GM18498 (cell line): ENCODE measurements at regions not wholly inside any gene's neighbourhood (a gene's known extent, or its start where the extent isn't known, plus 50 kb on each side); places are given as distances from the start of the nearest gene placed in this dataset.
"Not testable (repeated sequence)": the region's sequence is repeated elsewhere in the genome, so short reads cannot be mapped to it uniquely, and the experiment has no call there.

ENCODE experiments used
- ATAC-seq: cut with Tn5 transposase; IDR thresholded peaks from one replicate; pipeline ENCODE4 v1.9.1; 2021; ENCODE audit warnings: mild to moderate bottlenecking, moderate library complexity; ENCODE audit not compliant: unreplicated experiment

GRCh38 chr9:85487872-85488271, 253.9 kb downstream of the AGTPBP1 start:
- ATAC-seq = no peak

- ATAC-seq = no peak
Measured at GRCh38 chr9:85484235-85484634, 257.5 kb downstream of the AGTPBP1 start.

- no peak for ATAC-seq
Measured at GRCh38 chr9:85483208-85483607, 258.5 kb downstream of the AGTPBP1 start.

GRCh38 chr9:85479305-85479704, 262.4 kb downstream of the AGTPBP1 start:
- no peak for ATAC-seq

GRCh38 chr9:85478847-85479246, 262.9 kb downstream of the AGTPBP1 start:
- ATAC-seq = no peak

- ATAC-seq = not testable (repeated sequence)
Measured at GRCh38 chr9:85474896-85475295, 266.9 kb downstream of the AGTPBP1 start.

GRCh38 chr9:85471791-85472190, 270.0 kb downstream of the AGTPBP1 start:
- ATAC-seq = no peak

- no peak for ATAC-seq
Measured at GRCh38 chr9:85469041-85469440, 272.7 kb downstream of the AGTPBP1 start.

GRCh38 chr9:85466834-85467233, 274.9 kb downstream of the AGTPBP1 start:
- ATAC-seq = no peak

GRCh38 chr9:85458114-85458864, 283.5 kb downstream of the AGTPBP1 start:
- ATAC-seq = not testable (repeated sequence)

GRCh38 chr9:85453850-85454249, 287.9 kb downstream of the AGTPBP1 start:
- no peak for ATAC-seq

GRCh38 chr9:85452841-85453240, 288.9 kb downstream of the AGTPBP1 start:
- ATAC-seq = no peak

- no peak for ATAC-seq
Measured at GRCh38 chr9:85451680-85452079, 290.1 kb downstream of the AGTPBP1 start.

GRCh38 chr9:85445887-85446286, 295.9 kb downstream of the AGTPBP1 start:
- no peak for ATAC-seq

GRCh38 chr9:85444243-85444642, 297.5 kb downstream of the AGTPBP1 start:
- no peak for ATAC-seq

GRCh38 chr9:85443190-85443598, 298.6 kb downstream of the AGTPBP1 start:
- ATAC-seq = no peak

- ATAC-seq = no peak
Measured at GRCh38 chr9:85439791-85440190, 302.0 kb downstream of the AGTPBP1 start.

GRCh38 chr9:85433956-85434355, 307.8 kb downstream of the AGTPBP1 start:
- not testable (repeated sequence) for ATAC-seq

- ATAC-seq = not testable (repeated sequence)
Measured at GRCh38 chr9:85433551-85433950, 308.2 kb downstream of the AGTPBP1 start.

GRCh38 chr9:85433046-85433445, 308.7 kb downstream of the AGTPBP1 start:
- no peak for ATAC-seq

- ATAC-seq = peak; percentile 55
Measured at GRCh38 chr9:85432599-85432998, 309.2 kb downstream of the AGTPBP1 start.

GRCh38 chr9:85431339-85432102, 310.2 kb downstream of the AGTPBP1 start:
- no peak for ATAC-seq
